GM18870 (cell line): ENCODE measurements at regions not wholly inside any gene's neighbourhood (a gene's known extent, or its start where the extent isn't known, plus 50 kb on each side); places are given as distances from the start of the nearest gene placed in this dataset.

Source experiments
- ATAC-seq: cut with Tn5 transposase; IDR thresholded peaks from one replicate; pipeline ENCODE4 v1.9.1; 2021; ENCODE audit warnings: moderate library complexity; ENCODE audit not compliant: unreplicated experiment

- ATAC-seq: no peak
These were observed 326.2 kb upstream of the NAV3 start for GRCh38 chr12:77504466-77504865.

- no peak for ATAC-seq
These were observed 330.6 kb upstream of the NAV3 start for GRCh38 chr12:77500089-77500488.

DNA sequence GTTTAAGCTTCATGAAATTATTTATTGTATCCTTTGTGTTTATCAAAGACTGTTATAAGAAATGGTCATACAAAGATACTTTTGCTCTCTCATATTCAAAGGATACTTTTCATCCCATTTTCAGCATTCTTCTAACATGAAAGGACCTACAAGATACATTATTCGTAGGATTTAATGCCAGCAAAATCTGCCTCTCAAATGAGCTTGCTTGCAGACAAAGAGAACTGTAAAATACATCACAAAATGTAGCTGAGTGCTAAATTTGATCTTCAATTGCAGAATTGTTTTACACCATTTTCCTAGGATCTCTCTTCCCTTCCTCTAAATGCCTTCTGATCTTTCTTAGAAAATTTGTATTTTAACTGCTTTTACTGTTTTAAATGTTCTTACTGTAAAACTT is 333.0 kb upstream of the NAV3 start:
- ATAC-seq: no peak

DNA sequence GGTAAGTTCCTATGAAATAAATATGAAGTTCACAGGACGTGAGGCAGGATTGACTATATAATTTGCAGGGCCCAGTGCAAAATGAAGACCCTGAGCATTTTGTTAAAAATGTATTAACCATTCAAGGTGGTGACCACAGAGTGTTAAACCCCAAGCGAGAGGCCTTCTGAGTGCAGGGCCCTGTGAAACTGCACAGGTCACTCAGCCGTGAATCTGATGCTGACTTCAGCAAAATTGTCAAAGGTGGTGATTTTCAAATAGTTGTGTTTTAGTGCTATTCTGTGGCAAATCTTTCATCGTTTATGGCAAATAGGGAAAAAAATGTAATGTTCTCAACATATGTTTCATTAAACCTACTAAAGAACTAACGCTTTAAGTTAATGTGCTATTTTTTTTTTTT is 334.0 kb upstream of the NAV3 start:
- ATAC-seq: no peak

DNA sequence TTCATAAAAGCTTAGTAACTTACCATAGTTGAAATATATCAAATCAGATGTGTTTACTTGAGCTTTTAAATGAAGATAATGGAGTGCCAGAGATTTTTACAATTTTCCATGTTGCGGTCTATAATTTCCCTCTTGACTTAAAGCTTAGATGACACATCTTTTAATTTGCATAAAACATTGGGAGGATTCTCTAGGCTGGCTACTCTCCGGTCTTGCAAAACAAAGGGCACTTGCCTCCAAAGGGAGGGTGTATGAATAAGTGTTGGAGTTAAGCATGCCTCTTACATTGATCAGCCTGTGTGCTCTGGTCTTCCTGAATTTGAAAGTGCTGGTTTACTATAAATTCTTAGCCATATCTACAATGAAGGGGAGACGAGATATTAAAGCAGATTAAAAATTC is 336.4 kb upstream of the NAV3 start:
- no peak for ATAC-seq

DNA sequence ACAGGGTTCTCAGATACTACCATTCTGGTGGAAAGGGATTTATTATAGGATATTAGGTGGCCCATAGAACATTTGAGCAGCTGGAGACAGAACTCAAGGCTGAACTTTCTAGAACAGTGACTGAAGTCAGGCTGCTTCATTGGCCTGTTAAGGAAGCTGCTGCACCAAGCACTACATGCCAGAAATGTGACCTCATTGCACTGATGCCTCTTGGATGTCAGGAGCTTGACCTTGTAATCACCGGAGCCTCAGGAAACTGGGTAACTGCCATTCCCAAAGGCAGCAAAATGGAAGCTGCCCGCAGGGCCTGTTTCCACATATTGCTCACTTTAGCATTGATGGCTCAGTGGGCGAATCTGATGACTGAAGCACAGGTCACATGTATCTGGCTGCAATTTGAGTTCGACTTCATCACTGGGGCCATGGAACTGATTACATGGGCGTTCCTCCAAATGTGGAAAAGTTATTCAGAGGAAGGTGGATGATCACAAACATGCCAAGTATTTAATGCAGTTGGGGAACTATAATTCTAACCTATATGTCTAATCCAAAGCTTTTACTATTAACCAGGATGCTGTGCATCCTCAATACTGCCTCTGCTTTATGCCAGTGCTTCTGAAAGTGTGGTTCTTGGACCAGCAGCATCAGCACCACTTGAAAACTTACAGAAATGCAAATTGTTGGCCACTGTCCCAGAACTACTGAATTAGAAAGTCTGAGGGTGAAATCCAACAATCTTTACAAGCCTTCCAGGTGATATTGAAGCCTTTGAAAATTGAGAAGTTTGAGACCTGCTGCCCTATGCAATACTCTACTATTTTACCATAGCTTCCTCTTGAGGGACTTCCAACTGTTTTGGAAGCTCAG is 337.2 kb upstream of the NAV3 start:
- no peak for ATAC-seq

- ATAC-seq: no peak
These were observed 338.2 kb upstream of the NAV3 start for GRCh38 chr12:77492536-77492935.

GRCh38 chr12:77489331-77489970 is 341.2 kb upstream of the NAV3 start:
- ATAC-seq: no peak

- no peak for ATAC-seq
These were observed 342.6 kb upstream of the NAV3 start for GRCh38 chr12:77488041-77488620.

- no peak for ATAC-seq
These were observed 343.8 kb upstream of the NAV3 start for GRCh38 chr12:77486872-77487271.

DNA sequence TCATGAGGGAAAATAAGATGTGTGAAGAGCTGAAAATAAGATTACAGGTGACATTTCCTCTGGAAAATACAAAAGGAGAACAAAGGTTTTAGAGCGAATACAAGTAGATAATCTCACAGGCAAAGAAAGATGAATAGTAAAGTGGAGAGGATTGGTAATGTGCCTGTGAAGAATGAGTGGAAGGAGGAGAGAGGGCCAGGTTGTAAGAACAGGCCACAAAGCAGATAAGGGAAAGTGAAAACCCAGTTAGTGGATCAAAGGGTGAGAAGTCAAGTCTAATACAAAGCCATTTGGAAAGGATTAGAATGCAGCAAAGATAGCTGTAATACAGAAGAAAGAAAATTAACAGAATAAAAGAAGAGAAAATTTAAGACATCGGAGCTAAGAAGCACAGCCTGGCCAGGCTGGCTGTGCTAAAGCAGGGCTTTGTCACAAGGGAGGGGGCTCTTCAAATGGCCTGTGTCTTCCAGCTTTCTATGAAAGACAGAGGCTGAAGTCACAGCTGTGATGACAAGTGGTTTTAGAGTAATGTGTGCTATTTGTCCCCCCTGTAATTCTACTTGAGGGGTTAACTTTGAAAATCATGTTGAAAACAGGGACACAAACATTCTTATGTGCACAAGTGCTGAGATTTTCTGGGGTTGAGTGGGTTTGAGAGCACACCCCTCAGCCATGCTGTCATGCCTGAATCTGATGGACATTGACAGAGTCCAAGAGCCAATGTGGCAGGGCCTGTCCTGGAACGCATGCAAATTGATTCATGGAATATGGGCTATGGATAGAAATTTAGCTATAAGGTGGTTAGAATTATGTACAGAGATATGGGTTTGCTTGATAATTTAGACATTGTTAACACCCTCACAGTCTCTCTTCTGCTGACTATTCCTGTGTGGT is 344.5 kb upstream of the NAV3 start:
- ATAC-seq: no peak

DNA sequence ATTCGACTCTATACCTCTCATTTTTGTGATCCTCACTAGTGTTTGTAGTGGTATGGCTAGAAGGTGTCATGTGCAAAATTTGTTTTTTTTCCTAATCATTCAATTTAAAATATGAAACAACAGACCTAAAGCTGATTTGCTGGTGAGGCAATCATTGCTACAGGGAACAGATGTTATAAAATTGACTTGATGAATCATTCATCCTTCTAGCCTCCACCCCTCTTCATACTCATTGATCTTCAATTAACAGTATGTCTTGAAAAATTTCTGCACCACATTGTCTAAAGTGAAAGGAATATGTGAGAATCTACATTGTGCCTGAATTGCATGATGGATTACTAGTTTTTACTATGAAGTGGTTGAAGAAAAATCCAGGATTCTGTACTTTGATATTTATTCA is 349.0 kb upstream of the NAV3 start:
- no peak for ATAC-seq

DNA sequence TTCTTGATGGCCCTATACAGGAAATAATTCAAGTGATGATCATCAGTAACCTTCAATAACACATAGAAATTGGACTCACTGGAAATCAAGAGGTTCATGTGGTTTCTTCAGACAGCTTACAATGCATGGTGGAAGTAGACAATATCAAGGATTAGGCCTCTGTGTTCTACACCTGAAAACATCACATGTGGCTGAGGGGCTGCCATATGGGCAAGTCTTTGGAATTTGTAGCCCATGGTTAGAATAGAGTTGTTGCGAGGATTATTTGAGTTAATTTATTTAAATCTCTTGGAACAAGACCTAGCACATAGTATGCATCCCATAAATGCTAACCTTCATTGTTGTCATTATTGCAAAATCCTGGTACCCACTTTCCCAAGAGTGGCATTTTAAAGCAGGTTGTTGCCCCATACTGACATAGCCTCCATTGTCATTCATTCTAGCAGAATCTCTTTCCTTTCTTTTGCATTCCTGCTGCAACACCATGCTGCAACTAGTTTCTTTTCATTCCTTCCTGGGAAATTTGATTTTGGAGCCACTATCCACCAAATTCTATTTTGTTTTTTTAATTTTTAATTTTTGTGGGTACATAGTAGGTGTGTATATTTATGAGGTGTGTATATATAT is 352.7 kb upstream of the NAV3 start:
- no peak for ATAC-seq

GRCh38 chr12:77471801-77472200 is 358.9 kb upstream of the NAV3 start:
- ATAC-seq: no peak

GRCh38 chr12:77469578-77470333 is 360.9 kb upstream of the NAV3 start:
- ATAC-seq: no peak

GRCh38 chr12:77442633-77443032 is 377.3 kb upstream of the E2F7 start:
- ATAC-seq: no peak

- no peak for ATAC-seq
These were observed 374.4 kb upstream of the E2F7 start for GRCh38 chr12:77439749-77440148.

DNA sequence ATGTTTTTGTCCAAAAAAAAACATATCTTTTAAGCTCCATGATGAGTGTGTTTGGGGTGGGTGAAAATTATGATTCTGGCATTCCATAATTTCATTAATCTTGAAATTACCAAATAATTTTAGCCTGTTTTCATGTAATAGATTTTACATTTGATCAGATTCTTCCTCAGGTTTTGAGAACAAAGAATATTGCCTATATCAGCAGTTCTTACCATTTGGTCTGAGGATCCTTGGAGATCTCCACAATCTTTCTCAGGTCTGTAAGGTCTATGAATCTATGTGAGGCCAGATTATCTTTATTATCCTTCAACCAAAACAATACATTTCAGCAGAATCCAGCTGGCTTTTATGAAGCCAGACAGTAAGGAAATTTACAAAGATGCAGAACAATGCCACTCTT is 373.3 kb upstream of the E2F7 start:
- ATAC-seq: no peak

- ATAC-seq: no peak
These were observed 371.8 kb upstream of the E2F7 start for GRCh38 chr12:77437206-77437605.
